Brain pericyte (primary cell): ENCODE measurements at regions not wholly inside any gene's neighbourhood (a gene's known extent, or its start where the extent isn't known, plus 50 kb on each side); places are given as distances from the start of the nearest gene placed in this dataset.

Experiments used
- DNase-seq: peaks from one replicate; pipeline ENCODE4 v3.0.0-alpha.2; 2012; ENCODE audit warnings: low read depth, low spot score

DNA sequence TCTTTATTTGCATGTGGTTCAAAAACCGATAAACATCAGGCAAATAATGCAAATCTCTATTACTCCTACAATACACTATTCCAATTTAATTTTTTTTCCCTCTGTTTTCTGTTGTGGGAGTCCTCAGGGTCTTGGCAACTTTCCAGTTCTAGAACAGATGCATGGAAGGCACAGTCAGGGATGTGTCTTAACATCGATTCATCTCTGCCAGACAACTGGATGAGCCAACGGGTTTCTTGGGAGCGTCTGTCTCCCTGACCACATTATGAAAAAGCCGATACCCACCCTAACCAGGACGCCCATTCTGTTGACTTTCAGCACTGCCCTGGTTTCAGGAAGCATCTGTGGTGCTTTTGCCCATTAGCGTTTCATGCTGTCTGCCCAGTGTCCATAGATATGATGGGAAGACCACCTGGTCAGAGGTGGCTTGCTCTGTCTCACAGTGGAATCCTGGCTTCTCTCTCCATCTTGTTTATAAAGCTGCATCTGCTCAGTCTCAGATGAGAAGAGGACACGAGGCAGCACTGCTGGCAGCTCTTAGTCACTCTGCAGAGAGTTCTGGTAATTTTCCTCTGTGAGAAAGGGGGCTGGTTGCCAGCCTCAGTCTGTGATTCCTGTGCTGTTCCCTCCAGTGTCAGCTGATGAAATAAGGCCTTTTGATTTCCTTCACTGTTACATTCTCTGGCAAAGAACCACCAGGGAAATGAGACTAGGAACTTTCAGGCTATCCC, 57.9 kb upstream of the KCNE4 start:
- DNase-seq, result peak; percentile 83

DNA sequence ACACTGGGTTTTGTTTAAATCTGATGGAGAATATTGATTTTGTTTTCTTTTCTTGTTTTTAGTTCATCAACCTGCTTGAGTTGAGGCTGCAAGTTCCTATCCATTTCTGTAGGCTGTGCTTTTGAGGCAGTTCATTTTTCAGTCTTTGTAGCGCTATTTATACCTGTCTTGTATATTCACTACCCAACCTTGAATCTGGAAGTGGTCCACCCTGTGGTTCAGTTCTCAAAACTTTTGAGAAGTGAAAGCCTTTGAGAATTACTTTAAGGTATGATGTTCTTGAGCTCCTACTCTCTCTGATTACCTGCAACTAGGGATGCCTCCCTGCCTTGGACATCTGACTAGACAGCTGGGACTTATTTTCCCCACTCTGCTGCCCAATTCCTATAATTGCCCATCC, 53.5 kb upstream of the KCNE4 start:
- no peak for DNase-seq

DNA sequence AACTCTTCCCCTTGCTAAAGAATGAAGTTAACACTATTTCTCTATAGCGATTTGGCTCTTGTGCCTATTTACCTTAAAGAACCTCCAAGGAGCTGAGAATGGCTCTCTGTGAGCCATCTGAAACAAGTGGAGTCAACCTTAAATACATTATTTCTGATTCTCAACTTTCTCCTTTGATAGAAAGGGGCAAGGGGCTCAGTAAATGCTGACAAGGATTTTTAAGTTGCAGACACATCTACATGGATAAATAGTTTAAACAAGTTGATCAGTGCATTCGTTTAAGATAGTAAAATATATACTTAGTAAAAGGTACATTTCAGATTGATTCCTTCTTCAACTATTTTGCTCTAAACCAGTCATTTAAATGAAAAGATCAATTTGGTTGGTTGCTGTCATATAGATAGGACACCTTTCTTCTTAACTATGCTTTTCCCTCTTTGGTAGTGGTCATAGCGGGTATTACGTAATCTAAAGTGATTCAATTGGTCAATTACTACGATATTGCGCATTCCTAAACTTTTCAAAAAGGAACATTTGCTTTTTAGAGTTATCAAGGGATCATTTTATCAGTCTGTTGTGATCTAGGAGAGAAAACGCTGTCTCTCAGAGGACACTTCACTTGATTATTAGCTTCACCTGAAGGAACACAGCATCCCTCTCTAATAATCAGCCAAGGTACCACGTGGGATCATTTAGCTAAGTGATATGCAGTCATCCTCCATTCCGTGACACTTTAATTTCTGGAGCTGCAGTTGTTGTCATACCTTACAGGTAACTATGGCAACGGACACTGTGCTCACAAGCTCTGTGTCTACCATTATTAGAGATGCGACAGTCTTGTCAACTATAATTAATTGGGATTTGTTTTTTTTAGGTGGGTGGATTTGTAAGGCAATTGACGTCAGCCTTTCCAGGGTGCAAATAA, 50.9 kb upstream of the KCNE4 start:
- DNase-seq, result no peak

DNA sequence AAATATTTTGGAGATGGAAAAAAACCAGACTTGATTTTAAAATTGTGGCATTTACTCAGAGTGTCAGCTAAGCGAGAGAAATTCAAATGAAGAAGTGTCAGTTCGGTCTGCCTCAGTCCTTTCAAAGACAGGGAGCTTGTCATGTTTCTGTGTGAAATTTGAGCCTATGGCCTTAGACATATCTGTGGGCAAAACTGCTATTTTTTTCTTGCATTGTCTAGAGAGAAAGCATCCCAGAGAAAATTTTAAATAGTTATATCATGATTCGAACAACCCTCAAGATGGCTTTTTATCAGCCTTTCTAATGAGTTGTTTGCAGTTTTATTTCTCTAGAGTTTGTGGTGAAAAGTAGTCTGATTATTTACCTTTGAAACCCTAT, 50.2 kb upstream of the KCNE4 start:
- no peak for DNase-seq
